Daoy (cell line): ENCODE measurements at regions not wholly inside any gene's neighbourhood (a gene's known extent, or its start where the extent isn't known, plus 50 kb on each side); places are given as distances from the start of the nearest gene placed in this dataset.
"Not testable (repeated sequence)": the region's sequence is repeated elsewhere in the genome, so short reads cannot be mapped to it uniquely, and the experiment has no call there.

Source experiments
- DNase-seq: peaks from one replicate; pipeline ENCODE4 v3.0.0-alpha.2; 2015; ENCODE audit warnings: low read depth

DNA sequence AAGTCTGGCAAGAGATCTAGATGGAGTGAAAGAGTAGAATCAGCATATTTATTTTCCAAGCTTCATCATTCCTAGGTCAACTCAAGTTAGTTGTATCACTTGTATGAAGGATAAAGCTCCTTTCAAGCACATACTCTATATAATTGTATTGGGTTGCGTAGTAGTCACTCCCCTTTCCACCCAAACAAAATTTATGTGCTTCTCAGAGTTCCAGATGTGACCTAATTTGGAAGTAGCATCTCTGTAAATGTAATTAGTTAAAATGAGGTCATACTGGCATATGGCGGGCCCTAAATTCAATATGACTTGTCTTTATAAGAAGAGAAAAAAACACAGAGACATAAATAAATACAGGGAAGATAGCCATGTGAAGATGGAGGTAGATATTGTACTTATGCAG is 226.8 kb upstream of the CHORDC1 start:
- DNase-seq: no peak

- no peak for DNase-seq
Measured at GRCh38 chr11:90448256-90448655, 225.4 kb upstream of the CHORDC1 start.

DNA sequence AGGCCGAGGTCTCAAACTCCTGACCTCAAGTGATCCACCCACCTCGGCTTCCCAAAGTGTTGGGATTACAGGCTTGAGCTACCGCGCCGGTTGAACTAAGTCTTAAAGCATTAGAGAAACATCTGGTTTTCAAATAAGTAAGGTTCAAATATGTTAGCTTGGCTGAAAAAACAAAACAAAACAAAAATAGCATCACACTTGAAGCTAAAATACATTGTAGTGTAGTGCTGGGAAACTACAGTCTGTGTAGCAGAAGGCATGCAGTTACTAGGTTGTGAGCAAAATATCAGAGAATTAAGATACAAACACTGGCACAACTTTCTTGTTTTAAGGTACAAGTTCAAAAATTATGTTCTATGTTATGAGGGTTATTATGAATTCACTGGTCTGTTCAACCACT is 224.8 kb upstream of the CHORDC1 start:
- no peak for DNase-seq

DNA sequence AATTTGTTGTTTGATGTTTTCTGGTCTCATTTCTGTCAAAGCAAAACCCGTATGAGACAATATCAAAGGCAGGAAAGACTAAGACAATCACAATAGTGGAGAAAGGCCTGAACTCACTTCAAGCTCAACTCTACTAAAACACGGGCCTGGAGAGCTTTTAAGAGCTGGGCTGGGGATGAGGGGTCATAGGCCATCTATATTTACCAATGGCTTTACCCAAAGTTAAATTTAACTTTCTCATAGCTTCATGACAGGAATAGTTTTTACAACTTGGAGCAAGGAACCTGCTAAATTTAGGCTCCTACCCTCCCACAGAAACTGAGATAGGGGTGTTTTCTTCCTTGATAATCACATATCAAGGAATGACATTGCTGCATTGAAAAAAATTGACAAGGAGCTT is 223.4 kb upstream of the CHORDC1 start:
- DNase-seq: no peak

GRCh38 chr11:90438069-90438468 is 215.2 kb upstream of the CHORDC1 start:
- no peak for DNase-seq

GRCh38 chr11:90434858-90435257 is 212.0 kb upstream of the CHORDC1 start:
- DNase-seq: no peak

DNA sequence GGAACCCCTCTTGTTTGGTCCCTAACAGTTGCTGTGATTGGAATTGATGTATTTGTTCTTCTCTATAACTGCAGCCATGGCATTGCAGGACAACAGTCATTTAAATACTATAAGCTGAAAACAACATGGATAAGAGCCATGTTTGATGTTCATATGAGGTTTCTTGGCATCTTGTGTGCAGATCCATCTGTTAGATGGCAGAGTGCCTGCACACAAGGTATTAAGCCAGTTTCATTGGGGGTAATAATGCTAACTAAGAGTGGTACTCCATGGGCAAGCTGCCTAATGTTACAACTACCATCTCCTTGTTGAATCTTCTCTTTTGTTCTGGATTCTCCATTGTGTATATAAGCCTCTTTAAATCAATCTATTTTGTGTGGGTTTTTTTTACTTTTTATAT is 206.0 kb upstream of the CHORDC1 start:
- no peak for DNase-seq

DNA sequence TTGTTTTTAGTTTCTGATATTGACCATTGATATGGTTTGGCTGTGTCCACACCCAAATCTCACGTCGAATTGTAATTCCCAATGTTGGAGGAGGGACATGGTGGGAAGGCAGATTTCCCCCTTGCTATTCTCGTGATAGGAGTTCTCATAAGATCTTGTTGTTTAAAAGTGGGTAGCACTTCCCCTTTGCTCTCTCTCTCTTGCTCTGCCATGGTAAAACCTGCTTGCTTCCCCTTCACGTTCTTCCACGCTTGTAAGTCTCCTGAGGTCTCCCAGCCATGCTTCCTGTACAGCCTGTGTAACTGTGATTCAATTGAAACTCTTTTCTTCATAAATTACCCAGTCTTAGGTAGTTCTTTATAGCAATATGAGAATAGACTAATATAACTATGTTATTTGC is 203.6 kb upstream of the CHORDC1 start:
- no peak for DNase-seq

- no peak for DNase-seq
Measured at GRCh38 chr11:90423378-90423777, 200.5 kb upstream of the CHORDC1 start.

- DNase-seq: not testable (repeated sequence)
Measured at GRCh38 chr11:90422787-90423186, 199.9 kb upstream of the CHORDC1 start.

DNA sequence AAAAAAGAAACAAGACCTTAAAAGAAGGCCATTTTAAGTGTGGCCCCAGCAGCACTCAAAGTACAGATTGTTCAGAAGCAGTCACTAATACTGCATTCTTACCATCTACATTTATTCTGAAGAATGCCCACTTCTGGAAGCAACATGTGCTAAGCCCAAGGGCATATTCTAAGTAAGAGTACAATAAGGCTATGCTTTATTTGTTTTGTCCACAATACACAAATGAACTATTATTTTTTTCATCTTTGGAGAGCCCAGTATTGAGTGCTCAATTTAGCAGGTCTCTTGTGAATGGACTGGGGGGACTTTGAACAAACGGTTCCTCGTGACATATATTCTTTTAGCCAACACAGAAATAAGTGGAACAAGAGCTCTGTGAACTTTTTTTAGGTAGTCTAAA is 191.4 kb upstream of the CHORDC1 start:
- no peak for DNase-seq

- no peak for DNase-seq
Measured at GRCh38 chr11:90407350-90407749, 184.5 kb upstream of the CHORDC1 start.

- DNase-seq: no peak
Measured at GRCh38 chr11:90392692-90393091, 169.8 kb upstream of the CHORDC1 start.

DNA sequence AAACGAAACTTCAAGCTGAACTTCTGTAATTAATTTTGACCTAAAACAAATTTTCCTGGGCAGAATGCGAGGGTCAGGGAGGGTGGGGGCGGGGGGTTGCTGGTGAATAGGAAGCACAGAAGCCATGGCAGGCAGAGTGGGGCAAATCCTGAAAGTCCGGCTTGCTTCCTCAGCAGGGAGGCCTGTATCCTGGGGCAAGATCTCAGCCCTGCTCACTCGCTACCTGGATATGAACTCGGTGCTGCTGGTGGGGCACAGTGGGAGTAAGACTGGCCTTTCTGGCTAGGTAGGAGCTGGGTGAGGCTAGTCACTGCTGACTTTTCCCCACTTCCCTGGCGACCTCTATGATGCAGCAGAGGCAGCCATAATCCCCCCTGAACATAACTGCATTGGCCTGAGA is 168.9 kb upstream of the CHORDC1 start:
- DNase-seq: no peak

DNA sequence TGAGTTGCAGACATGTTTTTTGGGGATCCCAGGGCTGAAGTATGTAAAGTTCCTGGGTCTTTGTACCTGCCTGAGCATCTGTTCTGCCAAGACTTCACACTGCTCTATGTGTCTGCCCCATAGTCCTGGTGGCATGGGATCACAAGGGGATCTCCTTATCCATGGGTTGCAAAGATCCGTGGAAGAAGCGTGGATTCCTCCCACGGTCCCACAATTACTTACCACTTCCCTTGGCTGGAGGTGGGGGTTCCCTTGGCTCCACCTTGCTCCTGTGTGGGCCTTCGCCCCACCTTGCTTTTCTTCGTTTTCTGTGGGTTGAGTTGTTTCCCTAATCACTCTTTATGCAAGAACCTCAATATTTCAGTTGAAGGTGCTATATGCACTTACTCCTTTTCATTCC is 157.4 kb upstream of the CHORDC1 start:
- DNase-seq: no peak

DNA sequence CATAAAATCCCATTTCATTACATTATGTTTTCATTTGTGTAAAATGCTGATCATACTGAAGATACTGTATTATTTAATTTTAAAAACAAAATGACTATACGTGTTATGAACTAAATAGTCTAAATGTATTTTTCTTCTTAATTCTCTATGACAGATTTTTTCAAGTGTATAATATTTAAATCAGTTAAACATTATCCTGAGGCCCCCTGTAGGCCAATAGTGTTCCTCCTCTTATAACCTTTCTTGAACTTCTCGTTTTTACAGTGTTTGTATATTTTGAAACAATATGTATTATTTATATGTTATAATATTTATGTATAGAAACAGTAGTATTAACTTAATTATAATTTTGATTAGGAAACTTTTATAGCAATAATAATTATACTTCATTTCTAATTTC is 151.1 kb upstream of the CHORDC1 start:
- DNase-seq: no peak

- DNase-seq: no peak
Measured at GRCh38 chr11:90364527-90364926, 141.7 kb upstream of the CHORDC1 start.

DNA sequence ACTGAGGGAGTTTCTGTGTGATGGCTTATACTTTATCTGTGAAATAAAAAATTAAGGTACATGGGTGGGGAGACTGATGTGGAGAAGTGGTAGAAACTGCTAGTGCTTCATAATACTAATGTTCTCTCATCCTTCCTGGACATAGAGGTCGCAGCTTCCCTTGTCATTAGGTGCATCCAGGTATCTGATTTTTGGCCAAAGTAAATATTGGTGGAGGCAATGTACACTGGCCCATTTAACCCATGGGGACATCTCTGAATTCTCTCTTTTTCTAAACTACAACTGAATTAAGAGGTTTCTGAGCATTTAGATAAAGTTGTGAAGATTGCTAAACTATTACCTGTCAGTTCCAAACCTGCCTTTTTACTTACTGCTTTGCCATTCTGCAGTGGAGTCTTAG is 140.9 kb upstream of the CHORDC1 start:
- DNase-seq: no peak

- no peak for DNase-seq
Measured at GRCh38 chr11:90355200-90355599, 132.4 kb upstream of the CHORDC1 start.

- DNase-seq: no peak
Measured at GRCh38 chr11:90349731-90350130, 126.9 kb upstream of the CHORDC1 start.

DNA sequence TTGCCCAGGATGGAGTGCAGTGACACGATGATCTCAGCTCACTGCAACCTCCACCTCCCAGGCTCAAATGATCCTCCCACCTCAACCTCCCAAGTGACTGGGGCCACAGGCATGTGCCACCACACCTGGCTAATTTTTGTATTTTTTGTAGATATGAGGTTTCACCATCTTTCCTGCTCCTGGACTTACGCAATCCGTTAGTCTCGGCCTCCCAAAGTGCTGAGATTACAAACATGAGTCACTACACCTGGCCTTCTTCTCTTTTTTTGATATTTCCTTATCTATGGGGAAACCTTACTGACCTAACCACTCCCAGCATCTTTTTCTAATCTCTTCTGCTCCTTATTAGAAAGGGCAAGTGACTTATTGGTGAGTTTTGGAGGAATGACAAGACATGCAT is 121.7 kb upstream of the CHORDC1 start:
- DNase-seq: no peak

GRCh38 chr11:90343673-90344072 is 120.8 kb upstream of the CHORDC1 start:
- DNase-seq: no peak

GRCh38 chr11:90341986-90342385 is 119.1 kb upstream of the CHORDC1 start:
- no peak for DNase-seq

- DNase-seq: no peak
Measured at GRCh38 chr11:90332415-90332814, 109.6 kb upstream of the CHORDC1 start.

DNA sequence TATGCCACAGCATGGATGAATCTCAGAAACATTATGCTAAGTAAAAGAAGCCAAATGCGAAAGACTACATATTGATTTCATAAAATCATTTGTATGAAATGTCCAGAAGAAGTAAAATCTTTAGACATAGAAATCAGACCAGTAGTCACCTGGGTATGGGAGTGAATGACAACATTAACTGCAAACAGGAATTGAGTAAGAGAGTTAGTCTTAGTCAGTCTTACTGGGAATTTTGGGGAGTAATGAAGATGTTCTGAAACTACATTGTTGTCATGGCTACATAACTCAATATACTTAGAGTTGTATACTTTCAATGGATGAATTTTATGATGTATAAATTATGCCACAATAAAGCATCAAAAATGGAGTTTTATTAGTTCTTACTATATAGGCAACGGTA is 107.8 kb upstream of the CHORDC1 start:
- no peak for DNase-seq
